ENCODE measurements at regions not wholly inside any gene's neighbourhood (a gene's known extent, or its start where the extent isn't known, plus 50 kb on each side); places are given as distances from the start of the nearest gene placed in this dataset.
A peak's percentile ranks its signal among the peaks of the same experiment; 100 is the strongest.

GRCh38 chr13:29923554-29924481 lies 73.4 kb upstream of the UBL3 start (continued):
- TF ChIP-seq ZNF511 (CRISPR knock-in tag; IDR thresholded peaks at IDR 0.05) (no peak), NR2C1 (IDR thresholded peaks at IDR 0.05) (no peak), NR2C1 (tag; IDR thresholded peaks at IDR 0.05) (no peak), ARID3B (CRISPR knock-in tag; IDR thresholded peaks at IDR 0.05; ENCODE audit: borderline replicate concordance) (no peak), SMAD1 (IDR thresholded peaks at IDR 0.05; ENCODE audit: low read depth, low read length, partially characterized antibody) (no peak), MAFG (tag; conservative IDR thresholded peaks at IDR 0.05) (no peak), ZNF699 (CRISPR knock-in tag; IDR thresholded peaks at IDR 0.05; ENCODE audit: insufficient replicate concordance) (no peak), NFE2L1 (tag; IDR thresholded peaks at IDR 0.05; ENCODE audit: borderline replicate concordance, low read depth) (no peak), RAD21 (CRISPR knock-in tag; conservative IDR thresholded peaks at IDR 0.05 in 1 of 2, IDR thresholded peaks at IDR 0.05 in 1 of 2) (peak; percentile 13 to 40; a peak in 2 of 4 replicates)
- TF ChIP-seq, protein P1, sequence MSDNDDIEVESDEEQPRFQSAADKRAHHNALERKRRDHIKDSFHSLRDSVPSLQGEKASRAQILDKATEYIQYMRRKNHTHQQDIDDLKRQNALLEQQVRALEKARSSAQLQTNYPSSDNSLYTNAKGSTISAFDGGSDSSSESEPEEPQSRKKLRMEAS (CRISPR knock-in tag; IDR thresholded peaks at IDR 0.05) = peak; percentile 72
- TF ChIP-seq, protein P2, sequence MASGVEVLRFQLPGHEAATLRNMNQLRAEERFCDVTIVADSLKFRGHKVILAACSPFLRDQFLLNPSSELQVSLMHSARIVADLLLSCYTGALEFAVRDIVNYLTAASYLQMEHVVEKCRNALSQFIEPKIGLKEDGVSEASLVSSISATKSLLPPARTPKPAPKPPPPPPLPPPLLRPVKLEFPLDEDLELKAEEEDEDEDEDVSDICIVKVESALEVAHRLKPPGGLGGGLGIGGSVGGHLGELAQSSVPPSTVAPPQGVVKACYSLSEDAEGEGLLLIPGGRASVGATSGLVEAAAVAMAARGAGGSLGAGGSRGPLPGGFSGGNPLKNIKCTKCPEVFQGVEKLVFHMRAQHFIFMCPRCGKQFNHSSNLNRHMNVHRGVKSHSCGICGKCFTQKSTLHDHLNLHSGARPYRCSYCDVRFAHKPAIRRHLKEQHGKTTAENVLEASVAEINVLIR (CRISPR knock-in tag; IDR thresholded peaks at IDR 0.05) = no peak
- TF ChIP-seq, protein P3, sequence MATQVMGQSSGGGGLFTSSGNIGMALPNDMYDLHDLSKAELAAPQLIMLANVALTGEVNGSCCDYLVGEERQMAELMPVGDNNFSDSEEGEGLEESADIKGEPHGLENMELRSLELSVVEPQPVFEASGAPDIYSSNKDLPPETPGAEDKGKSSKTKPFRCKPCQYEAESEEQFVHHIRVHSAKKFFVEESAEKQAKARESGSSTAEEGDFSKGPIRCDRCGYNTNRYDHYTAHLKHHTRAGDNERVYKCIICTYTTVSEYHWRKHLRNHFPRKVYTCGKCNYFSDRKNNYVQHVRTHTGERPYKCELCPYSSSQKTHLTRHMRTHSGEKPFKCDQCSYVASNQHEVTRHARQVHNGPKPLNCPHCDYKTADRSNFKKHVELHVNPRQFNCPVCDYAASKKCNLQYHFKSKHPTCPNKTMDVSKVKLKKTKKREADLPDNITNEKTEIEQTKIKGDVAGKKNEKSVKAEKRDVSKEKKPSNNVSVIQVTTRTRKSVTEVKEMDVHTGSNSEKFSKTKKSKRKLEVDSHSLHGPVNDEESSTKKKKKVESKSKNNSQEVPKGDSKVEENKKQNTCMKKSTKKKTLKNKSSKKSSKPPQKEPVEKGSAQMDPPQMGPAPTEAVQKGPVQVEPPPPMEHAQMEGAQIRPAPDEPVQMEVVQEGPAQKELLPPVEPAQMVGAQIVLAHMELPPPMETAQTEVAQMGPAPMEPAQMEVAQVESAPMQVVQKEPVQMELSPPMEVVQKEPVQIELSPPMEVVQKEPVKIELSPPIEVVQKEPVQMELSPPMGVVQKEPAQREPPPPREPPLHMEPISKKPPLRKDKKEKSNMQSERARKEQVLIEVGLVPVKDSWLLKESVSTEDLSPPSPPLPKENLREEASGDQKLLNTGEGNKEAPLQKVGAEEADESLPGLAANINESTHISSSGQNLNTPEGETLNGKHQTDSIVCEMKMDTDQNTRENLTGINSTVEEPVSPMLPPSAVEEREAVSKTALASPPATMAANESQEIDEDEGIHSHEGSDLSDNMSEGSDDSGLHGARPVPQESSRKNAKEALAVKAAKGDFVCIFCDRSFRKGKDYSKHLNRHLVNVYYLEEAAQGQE (IDR thresholded peaks at IDR 0.05; ENCODE audit: borderline replicate concordance) = 0 out of 2 replicates have a peak, but pooled peaks have one; percentile 26
- TF ChIP-seq, protein P3 (CRISPR knock-in tag; IDR thresholded peaks at IDR 0.05; ENCODE audit: low read depth) = no peak
